ENCODE measurements at regions not wholly inside any gene's neighbourhood (a gene's known extent, or its start where the extent isn't known, plus 50 kb on each side); places are given as distances from the start of the nearest gene placed in this dataset.

DNA sequence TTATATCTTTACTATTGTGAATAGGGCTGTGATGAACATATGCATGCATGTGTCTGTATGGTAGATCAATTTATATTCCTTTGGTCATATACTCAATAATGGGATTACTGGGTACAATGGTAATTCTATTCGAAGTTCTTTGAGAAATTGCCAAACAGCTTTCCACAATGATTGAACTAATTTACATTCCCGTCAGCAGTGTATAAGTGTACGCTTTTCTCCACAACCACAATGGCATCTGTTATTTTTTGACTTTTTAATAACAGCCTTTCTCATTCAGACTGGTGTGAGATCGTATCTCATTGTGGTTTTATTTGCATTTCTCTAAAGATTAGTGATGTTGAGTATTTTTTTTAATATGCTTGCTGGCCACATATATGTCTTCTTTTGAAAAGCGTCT lies 439.4 kb upstream of the KLHL4 start:
- TF ChIP-seq, protein P1, sequence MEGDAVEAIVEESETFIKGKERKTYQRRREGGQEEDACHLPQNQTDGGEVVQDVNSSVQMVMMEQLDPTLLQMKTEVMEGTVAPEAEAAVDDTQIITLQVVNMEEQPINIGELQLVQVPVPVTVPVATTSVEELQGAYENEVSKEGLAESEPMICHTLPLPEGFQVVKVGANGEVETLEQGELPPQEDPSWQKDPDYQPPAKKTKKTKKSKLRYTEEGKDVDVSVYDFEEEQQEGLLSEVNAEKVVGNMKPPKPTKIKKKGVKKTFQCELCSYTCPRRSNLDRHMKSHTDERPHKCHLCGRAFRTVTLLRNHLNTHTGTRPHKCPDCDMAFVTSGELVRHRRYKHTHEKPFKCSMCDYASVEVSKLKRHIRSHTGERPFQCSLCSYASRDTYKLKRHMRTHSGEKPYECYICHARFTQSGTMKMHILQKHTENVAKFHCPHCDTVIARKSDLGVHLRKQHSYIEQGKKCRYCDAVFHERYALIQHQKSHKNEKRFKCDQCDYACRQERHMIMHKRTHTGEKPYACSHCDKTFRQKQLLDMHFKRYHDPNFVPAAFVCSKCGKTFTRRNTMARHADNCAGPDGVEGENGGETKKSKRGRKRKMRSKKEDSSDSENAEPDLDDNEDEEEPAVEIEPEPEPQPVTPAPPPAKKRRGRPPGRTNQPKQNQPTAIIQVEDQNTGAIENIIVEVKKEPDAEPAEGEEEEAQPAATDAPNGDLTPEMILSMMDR (IDR thresholded peaks at IDR 0.05), result no peak
- TF ChIP-seq EZH2 (IDR thresholded peaks at IDR 0.05; ENCODE audit: borderline replicate concordance, insufficient read depth, low read depth, low read length, poor library complexity, severe bottlenecking), result no peak

Measured in B cell (primary cell).